ENCODE measurements at regions not wholly inside any gene's neighbourhood (a gene's known extent, or its start where the extent isn't known, plus 50 kb on each side); places are given as distances from the start of the nearest gene placed in this dataset.

GRCh38 chr18:68342039-68342659 is 372.8 kb downstream of the TMX3 start:
- H3K9me3 ChIP-seq (ENCODE audit: control insufficient read depth in 2 of 2, insufficient read depth in 1 of 2, low read length in 1 of 2): peaks cover 0 to 2% of the 10 kb centered on the region in 2 donors
- DNase-seq (ENCODE audit: low read depth in 6 of 9, low spot score in 9 of 9): no peak
- H3K27me3 ChIP-seq (ENCODE audit: control insufficient read depth in 2 of 2, insufficient read depth in 1 of 2, low read length in 1 of 2): no peaks in the 10 kb centered on the region
- H3K27ac ChIP-seq (ENCODE audit: low read depth in 1 of 2, low read length in 1 of 2): no peak overlapping the region
- no peak overlapping the region for H3K4me3 ChIP-seq (ENCODE audit: low read length in 2 of 2)
- H3K36me3 ChIP-seq (ENCODE audit: control insufficient read depth in 2 of 2, insufficient read depth in 2 of 2, low read length in 1 of 2): no peaks in the 10 kb centered on the region
- WGBS: 96% methylated on average over 2 of the region's 2 CpGs
- H3K4me1 ChIP-seq (ENCODE audit: control insufficient read depth in 2 of 2, insufficient read depth in 2 of 2, low read length in 2 of 2): no peaks in the 10 kb centered on the region

GRCh38 chr18:68340606-68341005 is 374.3 kb downstream of the TMX3 start:
- no peak for DNase-seq (ENCODE audit: low read depth in 6 of 9, low spot score in 9 of 9)
- Histone ChIP-seq H3K36me3 (ENCODE audit: control insufficient read depth in 2 of 2, insufficient read depth in 2 of 2, low read length in 1 of 2) (no peaks in the 10 kb centered on the region), H3K4me3 (ENCODE audit: low read length in 2 of 2) (no peak overlapping the region), H3K27ac (ENCODE audit: low read depth in 1 of 2, low read length in 1 of 2) (no peak overlapping the region), H3K27me3 (ENCODE audit: control insufficient read depth in 2 of 2, insufficient read depth in 1 of 2, low read length in 1 of 2) (no peaks in the 10 kb centered on the region), H3K4me1 (ENCODE audit: control insufficient read depth in 2 of 2, insufficient read depth in 2 of 2, low read length in 2 of 2) (no peaks in the 10 kb centered on the region), H3K9me3 (ENCODE audit: control insufficient read depth in 2 of 2, insufficient read depth in 1 of 2, low read length in 1 of 2) (peaks cover 0 to 3% of the 10 kb centered on the region in 2 donors)
- 99% methylated on average over 1 of the region's 1 CpG for WGBS

GRCh38 chr18:68330658-68331057 is 384.2 kb downstream of the TMX3 start:
- Histone ChIP-seq H3K9me3 (ENCODE audit: control insufficient read depth in 2 of 2, insufficient read depth in 1 of 2, low read length in 1 of 2) (no peaks in the 10 kb centered on the region), H3K27ac (ENCODE audit: low read depth in 1 of 2, low read length in 1 of 2) (no peak overlapping the region), H3K4me1 (ENCODE audit: control insufficient read depth in 2 of 2, insufficient read depth in 2 of 2, low read length in 2 of 2) (no peaks in the 10 kb centered on the region), H3K27me3 (ENCODE audit: control insufficient read depth in 2 of 2, insufficient read depth in 1 of 2, low read length in 1 of 2) (no peaks in the 10 kb centered on the region), H3K36me3 (ENCODE audit: control insufficient read depth in 2 of 2, insufficient read depth in 2 of 2, low read length in 1 of 2) (no peaks in the 10 kb centered on the region), H3K4me3 (ENCODE audit: low read length in 2 of 2) (no peak overlapping the region)
- no peak for DNase-seq (ENCODE audit: low read depth in 6 of 9, low spot score in 9 of 9)

GRCh38 chr18:68323921-68324320 is 391.0 kb downstream of the TMX3 start:
- Histone ChIP-seq H3K4me1 (ENCODE audit: control insufficient read depth in 2 of 2, insufficient read depth in 2 of 2, low read length in 2 of 2) (no peaks in the 10 kb centered on the region), H3K27ac (ENCODE audit: low read depth in 1 of 2, low read length in 1 of 2) (no peak overlapping the region)

GRCh38 chr18:68316636-68317035 is 398.3 kb downstream of the TMX3 start:
- WGBS: 70% methylated on average over 3 of the region's 3 CpGs
- H3K27ac ChIP-seq (ENCODE audit: low read depth in 1 of 2, low read length in 1 of 2): no peak overlapping the region
- no peaks in the 10 kb centered on the region for H3K27me3 ChIP-seq (ENCODE audit: control insufficient read depth in 2 of 2, insufficient read depth in 1 of 2, low read length in 1 of 2)
- H3K9me3 ChIP-seq (ENCODE audit: control insufficient read depth in 2 of 2, insufficient read depth in 1 of 2, low read length in 1 of 2): no peaks in the 10 kb centered on the region
- no peak for DNase-seq (ENCODE audit: low read depth in 6 of 9, low spot score in 9 of 9)
- no peaks in the 10 kb centered on the region for H3K4me1 ChIP-seq (ENCODE audit: control insufficient read depth in 2 of 2, insufficient read depth in 2 of 2, low read length in 2 of 2)
- H3K36me3 ChIP-seq (ENCODE audit: control insufficient read depth in 2 of 2, insufficient read depth in 2 of 2, low read length in 1 of 2): no peaks in the 10 kb centered on the region
- no peak overlapping the region for H3K4me3 ChIP-seq (ENCODE audit: low read length in 2 of 2)

More at GRCh38 chr18:68323921-68324320, 391.0 kb downstream of the TMX3 start:
- no peak for DNase-seq (ENCODE audit: low read depth in 6 of 9, low spot score in 9 of 9)
- H3K27me3 ChIP-seq (ENCODE audit: control insufficient read depth in 2 of 2, insufficient read depth in 1 of 2, low read length in 1 of 2): no peaks in the 10 kb centered on the region
- no peaks in the 10 kb centered on the region for H3K9me3 ChIP-seq (ENCODE audit: control insufficient read depth in 2 of 2, insufficient read depth in 1 of 2, low read length in 1 of 2)
- H3K36me3 ChIP-seq (ENCODE audit: control insufficient read depth in 2 of 2, insufficient read depth in 2 of 2, low read length in 1 of 2): no peaks in the 10 kb centered on the region
- H3K4me3 ChIP-seq (ENCODE audit: low read length in 2 of 2): no peak overlapping the region

GRCh38 chr18:68314403-68314802 is 400.5 kb downstream of the TMX3 start:
- no peak overlapping the region for H3K27ac ChIP-seq (ENCODE audit: low read depth in 1 of 2, low read length in 1 of 2)
- no peaks in the 10 kb centered on the region for H3K9me3 ChIP-seq (ENCODE audit: control insufficient read depth in 2 of 2, insufficient read depth in 1 of 2, low read length in 1 of 2)
- H3K27me3 ChIP-seq (ENCODE audit: control insufficient read depth in 2 of 2, insufficient read depth in 1 of 2, low read length in 1 of 2): no peaks in the 10 kb centered on the region
- WGBS: 84% methylated on average over 4 of the region's 4 CpGs
- H3K4me3 ChIP-seq (ENCODE audit: low read length in 2 of 2): no peak overlapping the region
- no peaks in the 10 kb centered on the region for H3K36me3 ChIP-seq (ENCODE audit: control insufficient read depth in 2 of 2, insufficient read depth in 2 of 2, low read length in 1 of 2)
- H3K4me1 ChIP-seq (ENCODE audit: control insufficient read depth in 2 of 2, insufficient read depth in 2 of 2, low read length in 2 of 2): no peaks in the 10 kb centered on the region
- no peak for DNase-seq (ENCODE audit: low read depth in 6 of 9, low spot score in 9 of 9)

GRCh38 chr18:68301441-68301840 is 413.5 kb downstream of the TMX3 start:
- 88% methylated on average over 3 of the region's 3 CpGs for WGBS
- Histone ChIP-seq H3K4me1 (ENCODE audit: control insufficient read depth in 2 of 2, insufficient read depth in 2 of 2, low read length in 2 of 2) (no peaks in the 10 kb centered on the region), H3K27ac (ENCODE audit: low read depth in 1 of 2, low read length in 1 of 2) (no peak overlapping the region), H3K9me3 (ENCODE audit: control insufficient read depth in 2 of 2, insufficient read depth in 1 of 2, low read length in 1 of 2) (no peaks in the 10 kb centered on the region), H3K36me3 (ENCODE audit: control insufficient read depth in 2 of 2, insufficient read depth in 2 of 2, low read length in 1 of 2) (no peaks in the 10 kb centered on the region), H3K27me3 (ENCODE audit: control insufficient read depth in 2 of 2, insufficient read depth in 1 of 2, low read length in 1 of 2) (no peaks in the 10 kb centered on the region), H3K4me3 (ENCODE audit: low read length in 2 of 2) (no peak overlapping the region)
- DNase-seq (ENCODE audit: low read depth in 6 of 9, low spot score in 9 of 9): no peak

- no peak for DNase-seq (ENCODE audit: low read depth in 6 of 9, low spot score in 9 of 9)
- H3K36me3 ChIP-seq (ENCODE audit: control insufficient read depth in 2 of 2, insufficient read depth in 2 of 2, low read length in 1 of 2): no peaks in the 10 kb centered on the region
- no peaks in the 10 kb centered on the region for H3K27me3 ChIP-seq (ENCODE audit: control insufficient read depth in 2 of 2, insufficient read depth in 1 of 2, low read length in 1 of 2)
- WGBS: 95% methylated on average over 3 of the region's 3 CpGs
- no peak overlapping the region for H3K27ac ChIP-seq (ENCODE audit: low read depth in 1 of 2, low read length in 1 of 2)
- H3K9me3 ChIP-seq (ENCODE audit: control insufficient read depth in 2 of 2, insufficient read depth in 1 of 2, low read length in 1 of 2): no peaks in the 10 kb centered on the region
- H3K4me3 ChIP-seq (ENCODE audit: low read length in 2 of 2): no peak overlapping the region
- no peaks in the 10 kb centered on the region for H3K4me1 ChIP-seq (ENCODE audit: control insufficient read depth in 2 of 2, insufficient read depth in 2 of 2, low read length in 2 of 2)
Measured at GRCh38 chr18:68299906-68300305, 415.0 kb downstream of the TMX3 start.

GRCh38 chr18:68298330-68298729 is 416.6 kb downstream of the TMX3 start:
- Histone ChIP-seq H3K4me3 (ENCODE audit: low read length in 2 of 2) (no peak overlapping the region), H3K27ac (ENCODE audit: low read depth in 1 of 2, low read length in 1 of 2) (no peak overlapping the region), H3K27me3 (ENCODE audit: control insufficient read depth in 2 of 2, insufficient read depth in 1 of 2, low read length in 1 of 2) (no peaks in the 10 kb centered on the region), H3K9me3 (ENCODE audit: control insufficient read depth in 2 of 2, insufficient read depth in 1 of 2, low read length in 1 of 2) (no peaks in the 10 kb centered on the region), H3K36me3 (ENCODE audit: control insufficient read depth in 2 of 2, insufficient read depth in 2 of 2, low read length in 1 of 2) (no peaks in the 10 kb centered on the region), H3K4me1 (ENCODE audit: control insufficient read depth in 2 of 2, insufficient read depth in 2 of 2, low read length in 2 of 2) (no peaks in the 10 kb centered on the region)
- 70% methylated on average over 4 of the region's 4 CpGs for WGBS
- DNase-seq (ENCODE audit: low read depth in 6 of 9, low spot score in 9 of 9): no peak

- H3K27me3 ChIP-seq (ENCODE audit: control insufficient read depth in 2 of 2, insufficient read depth in 1 of 2, low read length in 1 of 2): no peaks in the 10 kb centered on the region
- no peaks in the 10 kb centered on the region for H3K9me3 ChIP-seq (ENCODE audit: control insufficient read depth in 2 of 2, insufficient read depth in 1 of 2, low read length in 1 of 2)
- H3K36me3 ChIP-seq (ENCODE audit: control insufficient read depth in 2 of 2, insufficient read depth in 2 of 2, low read length in 1 of 2): no peaks in the 10 kb centered on the region
- no peak overlapping the region for H3K27ac ChIP-seq (ENCODE audit: low read depth in 1 of 2, low read length in 1 of 2)
- DNase-seq (ENCODE audit: low read depth in 6 of 9, low spot score in 9 of 9): no peak
- H3K4me1 ChIP-seq (ENCODE audit: control insufficient read depth in 2 of 2, insufficient read depth in 2 of 2, low read length in 2 of 2): no peaks in the 10 kb centered on the region
- no peak overlapping the region for H3K4me3 ChIP-seq (ENCODE audit: low read length in 2 of 2)
- 88% methylated on average over 4 of the region's 4 CpGs for WGBS
Measured at GRCh38 chr18:68288408-68288807, 426.5 kb downstream of the TMX3 start.
